H1 (cell line): ENCODE measurements at regions not wholly inside any gene's neighbourhood (a gene's known extent, or its start where the extent isn't known, plus 50 kb on each side); places are given as distances from the start of the nearest gene placed in this dataset.

Source experiments
- BCL11A ChIP-seq, 2 experiments: IDR thresholded peaks; one replicate each; pipeline ENCODE4 v1.6.1; 2011; ENCODE audit warnings: low read depth in 2 of 2, low read length in 2 of 2, mild to moderate bottlenecking in 2 of 2
- JUND ChIP-seq: IDR thresholded peaks from 2 replicates; pipeline ENCODE4 v1.6.1; 2011; ENCODE audit warnings: mild to moderate bottlenecking, improper control_type of control experiment, low read length
- RNF2 ChIP-seq: fragments of 200-900, 300-1000 bp; sonication (generic); IDR thresholded peaks from 2 replicates; pipeline ENCODE4 v1.7.1; 2016; ENCODE audit warnings: borderline replicate concordance, low read depth, mild to moderate bottlenecking, antibody characterized with exemption, low read length; ENCODE audit not compliant: poor library complexity, severe bottlenecking; ENCODE audit errors: missing control alignments
- RXRA ChIP-seq: IDR thresholded peaks from 2 replicates; pipeline ENCODE4 v1.6.1; 2011; ENCODE audit warnings: low read depth, mild to moderate bottlenecking, low read length, moderate library complexity; ENCODE audit not compliant: insufficient read depth
- TCF12 ChIP-seq: IDR thresholded peaks from 2 replicates; pipeline ENCODE4 v1.6.1; 2011; ENCODE audit warnings: low read depth, mild to moderate bottlenecking, low read length
- TF ChIP-seq, protein P1 (sequence below): IDR thresholded peaks from 2 replicates; pipeline ENCODE4 v1.6.1; 2011; ENCODE audit warnings: low read depth, mild to moderate bottlenecking, low read length; ENCODE audit not compliant: insufficient read depth

DNA sequence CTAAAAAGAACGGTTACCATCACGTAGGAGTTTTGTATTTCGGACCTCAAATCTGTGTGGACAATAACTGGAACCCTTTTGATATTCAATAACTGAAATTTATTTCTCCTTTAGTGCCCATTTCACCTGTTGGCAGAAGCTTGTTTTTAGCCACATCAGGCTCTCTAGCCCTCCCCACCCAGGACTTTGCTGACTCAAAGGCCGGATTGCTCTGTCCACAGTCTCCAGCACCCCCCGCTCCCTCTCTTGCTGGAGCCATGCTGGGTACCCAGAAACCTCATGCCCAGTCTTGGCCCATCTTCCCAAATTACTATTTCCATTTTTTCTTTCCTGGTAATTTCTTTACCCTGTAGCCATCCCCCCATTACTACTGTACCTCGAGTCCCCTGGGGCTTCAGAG, 55.8 kb upstream of the DUSP22 start (continued):
- TF ChIP-seq BCL11A (IDR thresholded peaks at IDR 0.05; ENCODE audit: low read depth in 2 of 2, low read length in 2 of 2) (no peak), RXRA (no peak), JUND (no peak), RNF2 (no peak), TCF12 (no peak)
- TF ChIP-seq, protein P1, sequence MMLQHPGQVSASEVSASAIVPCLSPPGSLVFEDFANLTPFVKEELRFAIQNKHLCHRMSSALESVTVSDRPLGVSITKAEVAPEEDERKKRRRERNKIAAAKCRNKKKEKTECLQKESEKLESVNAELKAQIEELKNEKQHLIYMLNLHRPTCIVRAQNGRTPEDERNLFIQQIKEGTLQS: no peak
